Upper lobe of right lung (tissue), 1 donor: ENCODE measurements at regions not wholly inside any gene's neighbourhood (a gene's known extent, or its start where the extent isn't known, plus 50 kb on each side); places are given as distances from the start of the nearest gene placed in this dataset.
"Not testable (repeated sequence)": the region's sequence is repeated elsewhere in the genome, so short reads cannot be mapped to it uniquely, and the experiment has no call there.

ENCODE experiments used
- ATAC-seq: fragments of 200-7000 bp; cut with Tn5 transposase; one replicate; pipeline ENCODE4 v1.9.1; 2020; ENCODE audit warnings: mild to moderate bottlenecking, moderate library complexity
- DNase-seq: peaks from one replicate; pipeline ENCODE4 v3.0.0-alpha.2; 2020
- H3K27ac ChIP-seq: fragments of 200-600 bp; one replicate; pipeline ENCODE4 v1.8.0; 2022
- H3K27me3 ChIP-seq: fragments of 200-600 bp; one replicate; pipeline ENCODE4 v1.8.0; 2022; ENCODE audit warnings: mild to moderate bottlenecking
- H3K36me3 ChIP-seq: fragments of 200-600 bp; one replicate; pipeline ENCODE4 v1.8.0; 2022
- H3K4me1 ChIP-seq: fragments of 200-600 bp; one replicate; pipeline ENCODE4 v1.8.0; 2022
- H3K4me3 ChIP-seq: fragments of 200-600 bp; one replicate; pipeline ENCODE4 v1.8.0; 2022; ENCODE audit warnings: mild to moderate bottlenecking
- H3K9me3 ChIP-seq: fragments of 200-600 bp; one replicate; pipeline ENCODE4 v1.8.0; 2022
- intact Hi-C: fragments of 100-400 bp; cut with DNase I; formaldehyde crosslinking; loops from one replicate; pipeline ENCODE4 v1.11.0; 2022
- TF ChIP-seq, protein P1 (sequence below): fragments of 200-600 bp; IDR thresholded peaks from one replicate; pipeline ENCODE4 v1.8.0; 2022; ENCODE audit warnings: antibody characterized with exemption
- donor health status: DM: no; HTN: yes; CAD: no; lungs with severe emphysema.

DNA sequence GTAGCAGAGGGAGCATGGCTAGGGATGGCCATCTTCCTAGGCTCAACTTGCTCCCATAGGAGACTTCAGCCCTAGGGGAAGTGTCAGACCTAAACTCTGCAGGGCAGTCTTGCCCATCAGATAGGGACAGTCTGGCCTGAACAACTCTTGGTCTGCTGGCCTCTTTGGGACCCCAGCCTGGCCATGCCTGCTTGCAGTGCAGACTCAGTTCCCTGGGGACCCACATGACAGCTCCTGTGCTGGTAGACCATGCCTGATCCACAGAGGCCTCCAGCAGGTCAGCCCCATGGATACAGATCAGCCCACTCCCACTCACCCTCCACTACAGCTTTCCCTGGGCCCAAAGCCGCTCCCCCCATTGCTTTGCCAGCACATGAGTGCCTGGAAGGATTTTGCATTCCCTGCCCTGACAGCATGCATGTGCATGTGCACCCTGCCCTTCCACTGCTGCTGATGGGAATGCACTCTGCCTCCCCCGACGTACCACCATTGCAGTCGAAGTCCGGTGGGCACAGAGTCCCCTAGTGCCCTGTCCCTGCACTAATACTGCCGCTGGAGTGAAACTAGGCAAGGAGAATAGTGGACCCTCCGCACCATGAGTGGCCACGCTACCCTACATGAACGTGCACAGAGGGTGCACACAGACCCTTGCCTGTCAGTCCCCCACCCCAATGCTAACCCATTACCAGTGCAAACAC, 841.4 kb downstream of the FSCB start:
- no peaks in the 10 kb centered on the region for H3K4me1 ChIP-seq
- intact Hi-C loops, result no loop called here
- no peak overlapping the region for H3K27ac ChIP-seq
- peak; percentile 36 for ATAC-seq
- no peaks in the 10 kb centered on the region for H3K36me3 ChIP-seq
- DNase-seq, result no peak
- TF ChIP-seq, protein P1, sequence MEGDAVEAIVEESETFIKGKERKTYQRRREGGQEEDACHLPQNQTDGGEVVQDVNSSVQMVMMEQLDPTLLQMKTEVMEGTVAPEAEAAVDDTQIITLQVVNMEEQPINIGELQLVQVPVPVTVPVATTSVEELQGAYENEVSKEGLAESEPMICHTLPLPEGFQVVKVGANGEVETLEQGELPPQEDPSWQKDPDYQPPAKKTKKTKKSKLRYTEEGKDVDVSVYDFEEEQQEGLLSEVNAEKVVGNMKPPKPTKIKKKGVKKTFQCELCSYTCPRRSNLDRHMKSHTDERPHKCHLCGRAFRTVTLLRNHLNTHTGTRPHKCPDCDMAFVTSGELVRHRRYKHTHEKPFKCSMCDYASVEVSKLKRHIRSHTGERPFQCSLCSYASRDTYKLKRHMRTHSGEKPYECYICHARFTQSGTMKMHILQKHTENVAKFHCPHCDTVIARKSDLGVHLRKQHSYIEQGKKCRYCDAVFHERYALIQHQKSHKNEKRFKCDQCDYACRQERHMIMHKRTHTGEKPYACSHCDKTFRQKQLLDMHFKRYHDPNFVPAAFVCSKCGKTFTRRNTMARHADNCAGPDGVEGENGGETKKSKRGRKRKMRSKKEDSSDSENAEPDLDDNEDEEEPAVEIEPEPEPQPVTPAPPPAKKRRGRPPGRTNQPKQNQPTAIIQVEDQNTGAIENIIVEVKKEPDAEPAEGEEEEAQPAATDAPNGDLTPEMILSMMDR, result no peak
- H3K9me3 ChIP-seq, result no peaks in the 10 kb centered on the region
- no peak overlapping the region for H3K4me3 ChIP-seq
- H3K27me3 ChIP-seq, result no peaks in the 10 kb centered on the region

GRCh38 chr14:43655194-43655593, 851.9 kb downstream of the FSCB start:
- H3K27ac ChIP-seq, H3K36me3 ChIP-seq, H3K9me3 ChIP-seq, H3K27me3 ChIP-seq, H3K4me1 ChIP-seq, DNase-seq, ATAC-seq, intact Hi-C loops, H3K4me3 ChIP-seq: not testable (repeated sequence)

- TF ChIP-seq, protein P1, result no peak
- Histone ChIP-seq H3K4me1 (no peaks in the 10 kb centered on the region), H3K27ac (no peak overlapping the region), H3K4me3 (no peak overlapping the region), H3K27me3 (no peaks in the 10 kb centered on the region), H3K36me3 (no peaks in the 10 kb centered on the region), H3K9me3 (peaks cover 6% of the 10 kb centered on the region)
- ATAC-seq (no peak), DNase-seq (no peak)
- intact Hi-C loops, result no loop called here
Measured at GRCh38 chr14:43651896-43652295, 855.2 kb downstream of the FSCB start.

- intact Hi-C loops, result no loop called here
- Histone ChIP-seq H3K27me3 (no peaks in the 10 kb centered on the region), H3K4me3 (no peak overlapping the region), H3K36me3 (no peaks in the 10 kb centered on the region), H3K9me3 (peaks cover 6% of the 10 kb centered on the region), H3K27ac (no peak overlapping the region), H3K4me1 (no peaks in the 10 kb centered on the region)
- ATAC-seq, result no peak
- TF ChIP-seq, protein P1, result no peak
- no peak for DNase-seq
Measured at GRCh38 chr14:43651185-43651787, 855.8 kb downstream of the FSCB start.

- TF ChIP-seq, protein P1, result no peak
- no peak for ATAC-seq
- Histone ChIP-seq H3K27ac (no peak overlapping the region), H3K27me3 (no peaks in the 10 kb centered on the region), H3K9me3 (peaks cover 6% of the 10 kb centered on the region), H3K4me1 (no peaks in the 10 kb centered on the region), H3K4me3 (no peak overlapping the region), H3K36me3 (no peaks in the 10 kb centered on the region)
- intact Hi-C loops, result no loop called here
- DNase-seq, result no peak
Measured at GRCh38 chr14:43649508-43649907, 857.6 kb downstream of the FSCB start.

- no peaks in the 10 kb centered on the region for H3K4me1 ChIP-seq
- TF ChIP-seq, protein P1, result no peak
- H3K4me3 ChIP-seq, result no peak overlapping the region
- ATAC-seq, result no peak
- no peaks in the 10 kb centered on the region for H3K9me3 ChIP-seq
- no peak for DNase-seq
- H3K36me3 ChIP-seq, result no peaks in the 10 kb centered on the region
- intact Hi-C loops, result no loop called here
- no peak overlapping the region for H3K27ac ChIP-seq
- H3K27me3 ChIP-seq, result no peaks in the 10 kb centered on the region
Measured at GRCh38 chr14:43647302-43647701, 859.8 kb downstream of the FSCB start.
